DMS 273 (cell line): ENCODE measurements at regions not wholly inside any gene's neighbourhood (a gene's known extent, or its start where the extent isn't known, plus 50 kb on each side); places are given as distances from the start of the nearest gene placed in this dataset.
"Not testable (repeated sequence)": the region's sequence is repeated elsewhere in the genome, so short reads cannot be mapped to it uniquely, and the experiment has no call there.

Experiments
- DNase-seq: peaks from one replicate; lab custom pipeline; 2025; ENCODE audit not compliant: unreplicated experiment; lab: John Stamatoyannopoulos, UW

GRCh38 chr13:93007928-93008327, 218.7 kb upstream of the GPC6 start:
- no peak for DNase-seq

- no peak for DNase-seq
These were observed 209.0 kb upstream of the GPC6 start for GRCh38 chr13:93017493-93018112.

- DNase-seq, result no peak
These were observed 202.7 kb upstream of the GPC6 start for GRCh38 chr13:93023929-93024328.

- no peak for DNase-seq
These were observed 200.6 kb upstream of the GPC6 start for GRCh38 chr13:93025984-93026383.

GRCh38 chr13:93029536-93029935, 197.1 kb upstream of the GPC6 start:
- no peak for DNase-seq

- DNase-seq, result no peak
These were observed 190.2 kb upstream of the GPC6 start for GRCh38 chr13:93036380-93036779.

GRCh38 chr13:93037780-93038179, 188.8 kb upstream of the GPC6 start:
- DNase-seq, result no peak

- DNase-seq, result no peak
These were observed 188.4 kb upstream of the GPC6 start for GRCh38 chr13:93038187-93038586.

- no peak for DNase-seq
These were observed 187.5 kb upstream of the GPC6 start for GRCh38 chr13:93039131-93039530.

- not testable (repeated sequence) for DNase-seq
These were observed 185.0 kb upstream of the GPC6 start for GRCh38 chr13:93041566-93041965.

- DNase-seq, result no peak
These were observed 180.8 kb upstream of the GPC6 start for GRCh38 chr13:93045836-93046235.

GRCh38 chr13:93055233-93055632, 171.4 kb upstream of the GPC6 start:
- no peak for DNase-seq

GRCh38 chr13:93058301-93058700, 168.3 kb upstream of the GPC6 start:
- no peak for DNase-seq

- no peak for DNase-seq
These were observed 166.5 kb upstream of the GPC6 start for GRCh38 chr13:93060144-93060543.

GRCh38 chr13:93066187-93066586, 160.4 kb upstream of the GPC6 start:
- DNase-seq, result no peak

GRCh38 chr13:93079294-93079693, 147.3 kb upstream of the GPC6 start:
- DNase-seq, result no peak

GRCh38 chr13:93080166-93080565, 146.4 kb upstream of the GPC6 start:
- DNase-seq, result no peak

GRCh38 chr13:93080587-93080986, 146.0 kb upstream of the GPC6 start:
- no peak for DNase-seq

GRCh38 chr13:93086329-93086728, 140.3 kb upstream of the GPC6 start:
- no peak for DNase-seq

GRCh38 chr13:93098972-93099371, 127.6 kb upstream of the GPC6 start:
- peak; percentile 5 for DNase-seq

GRCh38 chr13:93101226-93101734, 125.3 kb upstream of the GPC6 start:
- DNase-seq, result peak; percentile 20

- DNase-seq, result no peak
These were observed 122.3 kb upstream of the GPC6 start for GRCh38 chr13:93104270-93104669.

- DNase-seq, result peak; percentile 28
These were observed 118.5 kb upstream of the GPC6 start for GRCh38 chr13:93108111-93108601.
